HG03439 (cell line): ENCODE measurements at regions not wholly inside any gene's neighbourhood (a gene's known extent, or its start where the extent isn't known, plus 50 kb on each side); places are given as distances from the start of the nearest gene placed in this dataset.
"Not testable (repeated sequence)": the region's sequence is repeated elsewhere in the genome, so short reads cannot be mapped to it uniquely, and the experiment has no call there.

Experiments used
- ATAC-seq: cut with Tn5 transposase; IDR thresholded peaks from one replicate; pipeline ENCODE4 v1.9.1; 2021; ENCODE audit warnings: mild to moderate bottlenecking, moderate library complexity; ENCODE audit not compliant: unreplicated experiment

- peak; percentile 91 for ATAC-seq
Observed at GRCh38 chr4:111905511-111905910, 239.7 kb upstream of the FAM241A start.

GRCh38 chr4:111919639-111920038, 225.6 kb upstream of the FAM241A start:
- ATAC-seq = no peak

GRCh38 chr4:111921714-111922113, 223.5 kb upstream of the FAM241A start:
- ATAC-seq = no peak

- ATAC-seq = no peak
Observed at GRCh38 chr4:111923786-111924185, 221.5 kb upstream of the FAM241A start.

GRCh38 chr4:111924696-111925095, 220.6 kb upstream of the FAM241A start:
- ATAC-seq = no peak

GRCh38 chr4:111930659-111931058, 214.6 kb upstream of the FAM241A start:
- ATAC-seq = peak; percentile 99

- no peak for ATAC-seq
Observed at GRCh38 chr4:111933703-111934102, 211.6 kb upstream of the FAM241A start.

GRCh38 chr4:111934314-111934713, 210.9 kb upstream of the FAM241A start:
- ATAC-seq = no peak

GRCh38 chr4:111937368-111937767, 207.9 kb upstream of the FAM241A start:
- ATAC-seq = no peak

GRCh38 chr4:111941957-111942356, 203.3 kb upstream of the FAM241A start:
- no peak for ATAC-seq

GRCh38 chr4:111943796-111944203, 201.5 kb upstream of the FAM241A start:
- ATAC-seq = peak; percentile 78

GRCh38 chr4:111945014-111945413, 200.2 kb upstream of the FAM241A start:
- no peak for ATAC-seq

- no peak for ATAC-seq
Observed at GRCh38 chr4:111946800-111947199, 198.5 kb upstream of the FAM241A start.

- no peak for ATAC-seq
Observed at GRCh38 chr4:111952688-111953087, 192.6 kb upstream of the FAM241A start.

GRCh38 chr4:111954550-111954949, 190.7 kb upstream of the FAM241A start:
- ATAC-seq = no peak

- no peak for ATAC-seq
Observed at GRCh38 chr4:111955001-111955400, 190.3 kb upstream of the FAM241A start.

- ATAC-seq = no peak
Observed at GRCh38 chr4:111957116-111957515, 188.1 kb upstream of the FAM241A start.

- ATAC-seq = no peak
Observed at GRCh38 chr4:111957997-111958396, 187.3 kb upstream of the FAM241A start.

- peak; percentile 39 for ATAC-seq
Observed at GRCh38 chr4:111959222-111959621, 186.0 kb upstream of the FAM241A start.

GRCh38 chr4:111960241-111960667, 185.0 kb upstream of the FAM241A start:
- peak; percentile 89 for ATAC-seq

GRCh38 chr4:111961026-111961425, 184.2 kb upstream of the FAM241A start:
- not testable (repeated sequence) for ATAC-seq

- no peak for ATAC-seq
Observed at GRCh38 chr4:111961809-111962208, 183.4 kb upstream of the FAM241A start.

- no peak for ATAC-seq
Observed at GRCh38 chr4:111963158-111963700, 182.0 kb upstream of the FAM241A start.
